Mesothelial cell of epicardium (in vitro differentiated cells): ENCODE measurements at regions not wholly inside any gene's neighbourhood (a gene's known extent, or its start where the extent isn't known, plus 50 kb on each side); places are given as distances from the start of the nearest gene placed in this dataset.

Experiments
- DNase-seq, 2 experiments: peaks; one replicate each; pipeline ENCODE4 v3.0.0; 2021; ENCODE audit warnings: low spot score in 2 of 2; ENCODE audit not compliant: unreplicated experiment in 2 of 2
- H3K27ac Mint-ChIP-seq: 2 replicates; pipeline ENCODE4 v1.8.0; 2021; ENCODE audit warnings: mixed read lengths
- H3K27me3 Mint-ChIP-seq: 2 replicates; pipeline ENCODE4 v1.8.0; 2021; ENCODE audit warnings: low read depth, mixed read lengths
- H3K36me3 Mint-ChIP-seq: 2 replicates; pipeline ENCODE4 v1.8.0; 2021; ENCODE audit warnings: mixed read lengths
- H3K4me1 Mint-ChIP-seq: 2 replicates; pipeline ENCODE4 v1.8.0; 2021; ENCODE audit warnings: mixed read lengths
- H3K4me3 Mint-ChIP-seq: 2 replicates; pipeline ENCODE4 v1.8.0; 2021; ENCODE audit warnings: mild to moderate bottlenecking, moderate library complexity, mixed read lengths
- H3K9me3 Mint-ChIP-seq: 2 replicates; pipeline ENCODE4 v1.8.0; 2021; ENCODE audit warnings: mixed read lengths
- TF ChIP-seq, protein P1 (sequence below): fragments of 200-600 bp; sonication (generic); IDR thresholded peaks from one replicate; pipeline ENCODE4 v1.5.0; 2021; ENCODE audit warnings: antibody characterized with exemption; ENCODE audit not compliant: unreplicated experiment

DNA sequence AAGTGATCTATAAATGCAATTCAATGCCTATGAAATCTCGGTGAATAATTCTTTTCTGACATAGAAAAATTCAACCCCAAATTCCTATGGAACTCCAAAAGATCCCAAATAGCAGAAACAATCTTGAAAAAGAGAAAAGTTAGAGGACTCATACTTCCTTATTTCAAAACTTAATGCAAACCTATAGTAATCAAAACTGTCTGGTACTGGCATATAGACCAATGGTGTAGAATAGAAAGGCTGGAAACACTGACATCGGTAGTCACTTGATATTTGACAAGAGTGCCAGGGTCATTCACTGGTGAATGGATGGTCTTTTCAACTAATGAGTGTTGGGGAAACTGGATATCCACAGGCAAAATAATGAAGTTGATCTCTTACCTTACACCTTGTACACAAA is 637.1 kb upstream of the PCDH9 start:
- DNase-seq, result no peak
- peaks cover 36% of the 10 kb centered on the region for H3K9me3 Mint-ChIP-seq
- peaks cover 19% of the 10 kb centered on the region for H3K36me3 Mint-ChIP-seq
- H3K27ac Mint-ChIP-seq, result no peak overlapping the region
- TF ChIP-seq, protein P1, sequence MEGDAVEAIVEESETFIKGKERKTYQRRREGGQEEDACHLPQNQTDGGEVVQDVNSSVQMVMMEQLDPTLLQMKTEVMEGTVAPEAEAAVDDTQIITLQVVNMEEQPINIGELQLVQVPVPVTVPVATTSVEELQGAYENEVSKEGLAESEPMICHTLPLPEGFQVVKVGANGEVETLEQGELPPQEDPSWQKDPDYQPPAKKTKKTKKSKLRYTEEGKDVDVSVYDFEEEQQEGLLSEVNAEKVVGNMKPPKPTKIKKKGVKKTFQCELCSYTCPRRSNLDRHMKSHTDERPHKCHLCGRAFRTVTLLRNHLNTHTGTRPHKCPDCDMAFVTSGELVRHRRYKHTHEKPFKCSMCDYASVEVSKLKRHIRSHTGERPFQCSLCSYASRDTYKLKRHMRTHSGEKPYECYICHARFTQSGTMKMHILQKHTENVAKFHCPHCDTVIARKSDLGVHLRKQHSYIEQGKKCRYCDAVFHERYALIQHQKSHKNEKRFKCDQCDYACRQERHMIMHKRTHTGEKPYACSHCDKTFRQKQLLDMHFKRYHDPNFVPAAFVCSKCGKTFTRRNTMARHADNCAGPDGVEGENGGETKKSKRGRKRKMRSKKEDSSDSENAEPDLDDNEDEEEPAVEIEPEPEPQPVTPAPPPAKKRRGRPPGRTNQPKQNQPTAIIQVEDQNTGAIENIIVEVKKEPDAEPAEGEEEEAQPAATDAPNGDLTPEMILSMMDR, result no peak
- no peaks in the 10 kb centered on the region for H3K27me3 Mint-ChIP-seq
- H3K4me3 Mint-ChIP-seq, result no peak overlapping the region
- H3K4me1 Mint-ChIP-seq, result no peaks in the 10 kb centered on the region

DNA sequence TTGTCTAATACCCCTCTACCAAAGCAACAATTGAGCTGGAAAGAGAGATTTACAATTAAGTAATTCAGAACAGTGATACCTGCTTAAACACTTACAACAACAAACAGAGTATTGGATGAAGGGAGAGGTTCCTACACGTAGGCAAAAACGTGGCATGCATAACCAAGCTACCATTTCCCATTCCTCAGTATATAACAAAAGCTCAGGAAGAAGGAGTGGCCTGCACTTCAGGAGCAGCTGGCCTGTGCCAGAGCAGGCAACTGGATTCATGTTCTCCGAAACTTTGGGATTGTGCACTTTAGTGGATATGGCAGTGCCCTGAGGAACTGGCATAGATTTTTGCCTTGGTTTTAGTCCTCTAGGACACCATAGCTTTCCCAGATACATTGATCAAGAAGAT is 630.2 kb upstream of the PCDH9 start:
- peaks cover 11% of the 10 kb centered on the region for H3K36me3 Mint-ChIP-seq
- H3K27ac Mint-ChIP-seq, result no peak overlapping the region
- peaks cover 25% of the 10 kb centered on the region for H3K4me1 Mint-ChIP-seq
- H3K27me3 Mint-ChIP-seq, result no peaks in the 10 kb centered on the region
- no peak for DNase-seq
- peaks cover 30% of the 10 kb centered on the region for H3K9me3 Mint-ChIP-seq
- TF ChIP-seq, protein P1, result no peak
- H3K4me3 Mint-ChIP-seq, result no peak overlapping the region

DNA sequence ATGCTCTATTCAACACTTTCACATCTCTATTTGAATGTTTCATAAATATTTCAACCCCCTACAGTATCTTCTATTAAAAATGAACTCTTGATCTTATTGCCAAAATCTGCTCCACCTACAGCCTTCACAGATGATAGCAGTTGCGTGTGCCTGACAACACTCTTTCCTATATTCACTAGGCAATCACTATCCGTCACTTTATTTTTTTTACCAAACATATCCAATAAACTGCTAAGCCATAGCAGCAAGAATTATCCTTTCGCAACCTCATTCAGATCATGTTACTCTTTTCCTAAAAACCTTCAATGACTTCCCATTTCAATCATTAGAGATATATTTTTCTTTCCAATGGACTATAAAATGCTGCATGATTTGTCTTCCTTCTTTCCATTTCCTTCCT is 629.8 kb upstream of the PCDH9 start:
- H3K36me3 Mint-ChIP-seq, result peaks cover 9% of the 10 kb centered on the region
- no peaks in the 10 kb centered on the region for H3K27me3 Mint-ChIP-seq
- DNase-seq, result no peak
- peaks cover 29% of the 10 kb centered on the region for H3K4me1 Mint-ChIP-seq
- H3K27ac Mint-ChIP-seq, result no peak overlapping the region
- TF ChIP-seq, protein P1, result no peak
- H3K4me3 Mint-ChIP-seq, result no peak overlapping the region
- H3K9me3 Mint-ChIP-seq, result peaks cover 27% of the 10 kb centered on the region

DNA sequence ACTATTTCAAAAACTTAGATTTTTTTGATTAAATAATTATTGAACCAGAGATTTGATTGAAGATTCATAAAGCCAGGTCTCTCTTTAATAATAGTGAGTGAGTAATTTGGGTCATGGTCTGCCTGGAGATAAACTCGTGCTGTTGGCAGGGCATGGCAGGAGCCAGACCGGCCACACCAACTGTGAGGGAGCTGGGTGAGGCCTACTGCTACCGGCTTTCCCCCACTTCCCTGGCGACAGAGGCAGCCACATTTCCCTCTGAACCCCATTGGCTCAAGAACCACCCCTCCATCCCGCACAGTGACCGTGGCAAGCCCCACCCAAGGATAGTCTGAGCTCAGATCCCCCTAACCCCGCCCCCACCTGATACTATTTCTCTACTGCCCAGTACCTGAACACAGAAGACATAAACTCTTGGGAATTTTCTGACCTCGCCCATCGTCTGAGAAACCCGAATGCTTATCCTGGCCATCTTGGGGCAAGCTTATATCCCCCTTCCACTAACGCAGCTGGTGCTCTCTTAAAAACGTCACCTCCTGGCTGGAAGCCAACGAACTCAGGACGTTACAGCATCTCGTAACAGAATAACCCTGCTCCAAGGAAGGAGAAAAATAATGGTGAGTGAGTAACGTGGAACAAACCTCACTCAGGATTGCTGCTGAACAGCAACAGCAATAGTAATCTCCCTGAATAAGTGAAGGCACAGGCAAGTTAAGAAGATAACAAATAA is 627.6 kb upstream of the PCDH9 start:
- TF ChIP-seq, protein P1, result no peak
- no peak for DNase-seq
- peaks cover 17% of the 10 kb centered on the region for H3K9me3 Mint-ChIP-seq

DNA sequence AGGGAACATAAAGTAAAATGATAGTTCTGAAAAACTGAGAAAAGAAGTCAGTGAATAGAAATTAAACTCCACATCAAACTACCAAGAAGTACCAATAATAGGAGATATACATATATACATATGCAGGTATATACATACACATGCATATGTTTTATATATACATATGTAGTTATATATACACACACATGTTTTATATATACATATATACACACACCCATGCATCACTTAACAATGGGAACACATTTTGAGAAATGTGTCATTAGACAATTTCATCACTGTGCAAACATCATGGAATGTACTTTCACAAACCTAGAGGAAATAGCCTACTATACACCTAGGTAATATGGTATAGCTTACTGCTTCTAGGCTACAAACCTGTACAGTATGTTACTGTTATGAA is 626.8 kb upstream of the PCDH9 start:
- Mint-ChIP-seq H3K27ac (no peak overlapping the region), H3K36me3 (peaks cover 3% of the 10 kb centered on the region), H3K4me3 (no peak overlapping the region), H3K4me1 (peaks cover 37% of the 10 kb centered on the region), H3K27me3 (no peaks in the 10 kb centered on the region), H3K9me3 (peaks cover 13% of the 10 kb centered on the region)
- TF ChIP-seq, protein P1, result no peak
- DNase-seq, result no peak

More for the DNA sequence above, 627.6 kb upstream of the PCDH9 start:
- Mint-ChIP-seq H3K27ac (peak overlapping the region; percentile 13), H3K4me1 (peaks cover 37% of the 10 kb centered on the region), H3K4me3 (no peak overlapping the region), H3K27me3 (no peaks in the 10 kb centered on the region), H3K36me3 (peaks cover 3% of the 10 kb centered on the region)
